T-cell (primary cell): ENCODE measurements at regions not wholly inside any gene's neighbourhood (a gene's known extent, or its start where the extent isn't known, plus 50 kb on each side); places are given as distances from the start of the nearest gene placed in this dataset.
"Not testable (repeated sequence)": the region's sequence is repeated elsewhere in the genome, so short reads cannot be mapped to it uniquely, and the experiment has no call there.

Source experiments
- ATAC-seq, 4 experiments: fragments of 200-7000 bp in 3 of 4; fragments of 150-1000 bp in 1 of 4; cut with Tn5 transposase; replicated peaks in 1 of 4; 1 replicate in 3 of 4; 2 replicates in 1 of 4; pipeline ENCODE4 v1.10.0; 2021; ENCODE audit warnings: moderate library complexity in 3 of 4, mild to moderate bottlenecking in 2 of 4, moderate number of reproducible peaks in 1 of 4
- CTCF ChIA-PET, 2 donors: fragments of 300-600 bp; sonication (Branson Sonifier 250); formaldehyde crosslinking; loops; one replicate each; lab custom pipeline; 2022; ENCODE audit warnings: antibody characterized with exemption in 2 of 2; lab: Charles Lee
- POLR2A ChIA-PET, 2 donors: fragments of 300-600 bp; sonication (Branson Sonifier 250); formaldehyde crosslinking; loops; one replicate each; lab custom pipeline; 2022; ENCODE audit warnings: antibody characterized with exemption in 2 of 2; lab: Charles Lee
- DNase-seq, 35 experiments: peaks; one replicate each; pipeline versions ENCODE4 v3.0.0 to v3.0.0-alpha.2; 2013 to 2023
- H3K27ac ChIP-seq: one replicate; pipeline ENCODE4 v1.5.1; 2013; ENCODE audit warnings: low read length
- H3K27me3 ChIP-seq, 2 experiments: replicated peaks in 1 of 2; 1 replicate in 1 of 2; 2 replicates in 1 of 2; pipeline versions ENCODE4 v1.6.1 to v1.7.0; 2013; ENCODE audit warnings: low read length in 1 of 2, mixed read lengths in 1 of 2; ENCODE audit not compliant: control insufficient read depth in 2 of 2, insufficient read depth in 2 of 2; ENCODE audit errors: extremely low read depth in 1 of 2
- H3K36me3 ChIP-seq, 2 donors: 1 replicate in 1 of 2; 2 replicates in 1 of 2; pipeline versions ENCODE4 v1.6.1 to v1.7.0; 2013; ENCODE audit warnings: low read length in 1 of 2; ENCODE audit not compliant: control insufficient read depth in 2 of 2, insufficient read depth in 1 of 2; ENCODE audit errors: extremely low read depth in 1 of 2
- H3K4me1 ChIP-seq, 2 experiments: 1 replicate in 1 of 2; 2 replicates in 1 of 2; pipeline versions ENCODE4 v1.6.1 to v1.7.0; 2013; ENCODE audit warnings: low read length in 2 of 2, mixed read lengths in 1 of 2; ENCODE audit not compliant: insufficient read depth in 2 of 2, control insufficient read depth in 1 of 2; ENCODE audit errors: extremely low read depth in 1 of 2
- H3K4me3 ChIP-seq, 2 donors: 1 replicate in 1 of 2; 2 replicates in 1 of 2; pipeline versions ENCODE4 v1.5.1 to v1.7.0; 2013; ENCODE audit warnings: mild to moderate bottlenecking in 2 of 2, low read length in 1 of 2, moderate library complexity in 1 of 2; ENCODE audit not compliant: control insufficient read depth in 1 of 2; ENCODE audit errors: extremely low read depth in 1 of 2
- H3K9me3 ChIP-seq: 2 replicates; pipeline ENCODE4 v1.7.0; 2013
- H3K27ac Mint-ChIP-seq, 2 donors: one replicate each; pipeline ENCODE4 v1.8.0; 2020 to 2021; ENCODE audit warnings: mild to moderate bottlenecking in 2 of 2, mixed read lengths in 2 of 2
- H3K27me3 Mint-ChIP-seq, 2 donors: one replicate each; pipeline ENCODE4 v1.8.0; 2021 to 2022; ENCODE audit warnings: mixed read lengths in 2 of 2
- H3K36me3 Mint-ChIP-seq: one replicate; pipeline ENCODE4 v1.8.0; 2021; ENCODE audit warnings: mixed read lengths
- H3K4me1 Mint-ChIP-seq, 3 donors: one replicate each; pipeline ENCODE4 v1.8.0; 2020 to 2022; ENCODE audit warnings: mixed read lengths in 3 of 3, mild to moderate bottlenecking in 1 of 3
- H3K4me3 Mint-ChIP-seq, 3 donors: one replicate each; pipeline ENCODE4 v1.8.0; 2020 to 2022; ENCODE audit warnings: mild to moderate bottlenecking in 3 of 3, mixed read lengths in 3 of 3, moderate library complexity in 3 of 3
- H3K9me3 Mint-ChIP-seq, 3 donors: one replicate each; pipeline ENCODE4 v1.8.0; 2020 to 2022; ENCODE audit warnings: mixed read lengths in 3 of 3
- WGBS: methylation state at CpG from one replicate; pipeline ENCODE4 v1.1.5; 2013; ENCODE audit warnings: missing lambda C conversion rate; ENCODE audit not compliant: insufficient coverage; 5-methylcytosine and 5-hydroxymethylcytosine counted together

- H3K27ac Mint-ChIP-seq, H3K4me1 Mint-ChIP-seq, H3K4me3 ChIP-seq, POLR2A ChIA-PET, H3K36me3 ChIP-seq, H3K4me1 ChIP-seq, H3K9me3 Mint-ChIP-seq, H3K27me3 Mint-ChIP-seq, H3K9me3 ChIP-seq, H3K36me3 Mint-ChIP-seq, CTCF ChIA-PET, H3K27ac ChIP-seq, H3K27me3 ChIP-seq, H3K4me3 Mint-ChIP-seq: not testable (repeated sequence)
- no CpG with 5 or more reads among the region's 1 CpG for whole genome bisulfite sequencing
- ATAC-seq = peak; percentile 84 to 100 (median 98)
- DNase-seq = peak in 1 of 35 experiments; percentile 27
Observed at GRCh38 chr1:120995025-120995424, 105.5 kb downstream of the PPIAL4A start.

GRCh38 chr1:121001090-121001726, 111.6 kb downstream of the PPIAL4A start:
- ATAC-seq = peak; percentile 81 to 92 (median 88)
- H3K27ac Mint-ChIP-seq, H3K4me3 Mint-ChIP-seq, H3K36me3 Mint-ChIP-seq, H3K4me3 ChIP-seq, H3K9me3 ChIP-seq, H3K36me3 ChIP-seq, H3K27me3 Mint-ChIP-seq, H3K4me1 ChIP-seq, CTCF ChIA-PET, H3K4me1 Mint-ChIP-seq, H3K27ac ChIP-seq, H3K9me3 Mint-ChIP-seq, H3K27me3 ChIP-seq, POLR2A ChIA-PET: not testable (repeated sequence)
- DNase-seq = peak in 1 of 35 experiments; percentile 15
- no CpG with 5 or more reads among the region's 10 CpGs for WGBS

- peaks cover 6 to 10% of the 10 kb centered on the region in 2 experiments for H3K4me1 ChIP-seq
- H3K9me3 ChIP-seq, H3K9me3 Mint-ChIP-seq, H3K4me3 ChIP-seq, H3K36me3 ChIP-seq, H3K4me3 Mint-ChIP-seq, H3K27ac Mint-ChIP-seq, DNase-seq, POLR2A ChIA-PET, H3K36me3 Mint-ChIP-seq, CTCF ChIA-PET, H3K27ac ChIP-seq, H3K27me3 Mint-ChIP-seq: not testable (repeated sequence)
- WGBS = no CpG with 5 or more reads among the region's 3 CpGs
- H3K27me3 ChIP-seq = peaks cover 0 to 14% of the 10 kb centered on the region in 2 experiments
- peaks cover 6 to 14% (median 13%) of the 10 kb centered on the region in 3 donors for H3K4me1 Mint-ChIP-seq
- peak in 2 of 4 experiments; percentile 36 to 51 for ATAC-seq
Observed at GRCh38 chr1:121003230-121003629, 113.7 kb downstream of the PPIAL4A start.

- DNase-seq, H3K9me3 ChIP-seq, H3K4me3 Mint-ChIP-seq, H3K27ac Mint-ChIP-seq, H3K36me3 Mint-ChIP-seq, ATAC-seq, CTCF ChIA-PET, H3K4me3 ChIP-seq, POLR2A ChIA-PET, H3K9me3 Mint-ChIP-seq, H3K27ac ChIP-seq, H3K27me3 Mint-ChIP-seq, H3K36me3 ChIP-seq: not testable (repeated sequence)
- Histone ChIP-seq H3K27me3 (peaks cover 0 to 26% of the 10 kb centered on the region in 2 experiments), H3K4me1 (peaks cover 2 to 13% of the 10 kb centered on the region in 2 experiments)
- peaks cover 15 to 20% (median 18%) of the 10 kb centered on the region in 3 donors for H3K4me1 Mint-ChIP-seq
- 82% methylated on average over 10 of the region's 21 CpGs for whole genome bisulfite sequencing
Observed at GRCh38 chr1:121006826-121007225, 117.3 kb downstream of the PPIAL4A start.

GRCh38 chr1:121007755-121008154, 118.2 kb downstream of the PPIAL4A start:
- H3K27ac ChIP-seq, H3K36me3 Mint-ChIP-seq, H3K9me3 Mint-ChIP-seq, DNase-seq, ATAC-seq, H3K27me3 Mint-ChIP-seq, H3K36me3 ChIP-seq, H3K9me3 ChIP-seq, POLR2A ChIA-PET, CTCF ChIA-PET: not testable (repeated sequence)
- Mint-ChIP-seq H3K4me1 (peaks cover 15 to 20% (median 18%) of the 10 kb centered on the region in 3 donors), H3K4me3 (peak overlapping the region; percentile 74 to 85 (median 77)), H3K27ac (peak overlapping the region in 1 of 2 donors; percentile 46)
- peaks cover 2 to 13% of the 10 kb centered on the region in 2 experiments for H3K4me1 ChIP-seq
- peaks cover 0 to 26% of the 10 kb centered on the region in 2 experiments for H3K27me3 ChIP-seq
- H3K4me3 ChIP-seq = peak overlapping the region in 1 of 2 donors; percentile 44
- WGBS = 63% methylated on average over 4 of the region's 10 CpGs

GRCh38 chr1:121008512-121009215, 119.1 kb downstream of the PPIAL4A start:
- peak in 3 of 4 experiments; percentile 30 to 48 (median 44) for ATAC-seq
- Histone ChIP-seq H3K27me3 (peaks cover 0 to 26% of the 10 kb centered on the region in 2 experiments), H3K4me3 (peak overlapping the region; percentile 31 to 44), H3K4me1 (peaks cover 0 to 13% of the 10 kb centered on the region in 2 experiments)
- H3K27ac ChIP-seq, H3K36me3 ChIP-seq, H3K36me3 Mint-ChIP-seq, H3K9me3 ChIP-seq, CTCF ChIA-PET, H3K27me3 Mint-ChIP-seq, POLR2A ChIA-PET, H3K9me3 Mint-ChIP-seq: not testable (repeated sequence)
- WGBS = 16% methylated on average over 6 of the region's 46 CpGs
- Mint-ChIP-seq H3K4me1 (peaks cover 14 to 20% (median 16%) of the 10 kb centered on the region in 3 donors), H3K4me3 (peak overlapping the region; percentile 74 to 85 (median 80)), H3K27ac (peak overlapping the region in 1 of 2 donors; percentile 39)
- peak in 4 of 35 experiments; percentile 3 to 33 (median 14) for DNase-seq
